Loucy (cell line): ENCODE measurements at regions not wholly inside any gene's neighbourhood (a gene's known extent, or its start where the extent isn't known, plus 50 kb on each side); places are given as distances from the start of the nearest gene placed in this dataset.
"Not testable (repeated sequence)": the region's sequence is repeated elsewhere in the genome, so short reads cannot be mapped to it uniquely, and the experiment has no call there.

Experiments
- H2AFZ ChIP-seq: fragments of 200-600 bp; sonication (generic); 2 replicates; pipeline ENCODE4 v1.6.0; 2016; ENCODE audit warnings: antibody characterized with exemption, mild to moderate bottlenecking, low read length, moderate library complexity
- H3F3A ChIP-seq: fragments of 200-600 bp; 2 replicates; pipeline ENCODE4 v1.6.0; 2016; ENCODE audit warnings: antibody characterized with exemption, low read depth, mild to moderate bottlenecking
- H3K27me3 ChIP-seq: fragments of 200-600 bp; sonication (generic); 2 replicates; pipeline ENCODE4 v1.6.1; 2014; ENCODE audit warnings: low read length, mild to moderate bottlenecking; ENCODE audit not compliant: insufficient read depth, poor library complexity, severe bottlenecking
- H3K36me3 ChIP-seq: fragments of 200-600 bp; sonication (generic); 2 replicates; pipeline ENCODE4 v1.6.1; 2016; ENCODE audit warnings: low read length; ENCODE audit not compliant: insufficient read depth
- H3K4me1 ChIP-seq: fragments of 200-600 bp; sonication (generic); 2 replicates; pipeline ENCODE4 v1.5.1; 2014; ENCODE audit warnings: low read length, mild to moderate bottlenecking; ENCODE audit not compliant: insufficient read depth, poor library complexity, severe bottlenecking
- H3K4me2 ChIP-seq: fragments of 200-600 bp; sonication (generic); 2 replicates; pipeline ENCODE4 v1.6.0; 2014; ENCODE audit warnings: antibody characterized with exemption, low read length, low read depth, mild to moderate bottlenecking; ENCODE audit not compliant: poor library complexity, severe bottlenecking
- H3K4me3 ChIP-seq: fragments of 200-600 bp; sonication (generic); 2 replicates; pipeline ENCODE4 v1.5.1; 2014; ENCODE audit warnings: low read length, mild to moderate bottlenecking, mixed read lengths; ENCODE audit not compliant: poor library complexity, severe bottlenecking
- H3K79me2 ChIP-seq: fragments of 200-600 bp; sonication (generic); 2 replicates; pipeline ENCODE4 v1.6.1; 2014; ENCODE audit warnings: low read length; ENCODE audit not compliant: insufficient read depth
- H3K9ac ChIP-seq: fragments of 200-600 bp; sonication (generic); 2 replicates; pipeline ENCODE4 v1.6.0; 2014; ENCODE audit warnings: mild to moderate bottlenecking, low read depth, low read length, moderate library complexity; ENCODE audit not compliant: poor library complexity, severe bottlenecking
- H3K9me2 ChIP-seq: fragments of 200-600 bp; sonication (generic); replicated peaks from 2 replicates; pipeline ENCODE4 v1.6.1; 2016; ENCODE audit warnings: low read depth, low read length, mixed read lengths
- H3K9me3 ChIP-seq: fragments of 200-600 bp; sonication (generic); 2 replicates; pipeline ENCODE4 v1.6.1; 2014; ENCODE audit warnings: mild to moderate bottlenecking, antibody characterized with exemption, low read length, low read depth; ENCODE audit not compliant: insufficient read depth
- H4K20me1 ChIP-seq: fragments of 200-600 bp; sonication (generic); 2 replicates; pipeline ENCODE4 v1.6.0; 2014; ENCODE audit warnings: antibody characterized with exemption, low read length, mild to moderate bottlenecking; ENCODE audit not compliant: insufficient read depth, poor library complexity, severe bottlenecking
- CTCF ChIP-seq: fragments of 200-600 bp; sonication (generic); conservative IDR thresholded peaks from 2 replicates; pipeline ENCODE4 v1.5.1; 2014; ENCODE audit warnings: mild to moderate bottlenecking, antibody characterized with exemption, low read length
- EZH2phosphoT487 ChIP-seq: fragments of 200-600 bp; IDR thresholded peaks from 2 replicates; pipeline ENCODE4 v1.6.1; 2018; ENCODE audit warnings: antibody characterized with exemption, mild to moderate bottlenecking, moderate library complexity, borderline replicate concordance

DNA sequence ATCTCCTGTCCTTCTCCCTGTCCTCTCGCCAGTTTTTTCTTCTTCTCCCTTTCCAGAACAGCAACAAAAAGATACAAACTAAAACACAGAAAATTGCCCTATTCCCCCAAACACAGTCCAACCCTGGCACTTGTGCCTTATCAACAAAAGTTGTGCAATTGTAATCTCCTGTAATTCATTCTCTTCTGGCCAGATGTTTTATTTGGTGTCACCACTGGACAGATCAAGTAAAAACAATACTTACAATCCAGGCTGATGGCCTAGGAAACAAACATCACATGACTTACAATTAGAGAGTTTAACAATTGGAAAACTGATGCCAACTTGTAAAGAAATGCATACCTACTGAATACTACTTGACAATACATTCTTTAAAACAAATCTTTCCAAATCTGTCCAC, 231.6 kb downstream of the ETV1 start:
- no peaks in the 10 kb centered on the region for H3F3A ChIP-seq
- no peak overlapping the region for H3K4me3 ChIP-seq
- no peak overlapping the region for H3K9ac ChIP-seq
- no peaks in the 10 kb centered on the region for H3K27me3 ChIP-seq
- no peaks in the 10 kb centered on the region for H4K20me1 ChIP-seq
- no peaks in the 10 kb centered on the region for H3K4me1 ChIP-seq
- H3K36me3 ChIP-seq = no peaks in the 10 kb centered on the region
- TF ChIP-seq EZH2phosphoT487 (no peak), CTCF (no peak)
- H3K4me2 ChIP-seq = no peak overlapping the region
- no peaks in the 10 kb centered on the region for H3K9me2 ChIP-seq
- no peaks in the 10 kb centered on the region for H3K79me2 ChIP-seq
- no peak overlapping the region for H2AFZ ChIP-seq
- no peaks in the 10 kb centered on the region for H3K9me3 ChIP-seq

- H3F3A ChIP-seq, H3K36me3 ChIP-seq, H3K79me2 ChIP-seq, H4K20me1 ChIP-seq, H2AFZ ChIP-seq, H3K4me2 ChIP-seq, H3K4me3 ChIP-seq, H3K9me2 ChIP-seq, H3K9ac ChIP-seq, H3K4me1 ChIP-seq, H3K9me3 ChIP-seq, H3K27me3 ChIP-seq: not testable (repeated sequence)
Measured at GRCh38 chr7:13765853-13766252, 223.6 kb downstream of the ETV1 start.

DNA sequence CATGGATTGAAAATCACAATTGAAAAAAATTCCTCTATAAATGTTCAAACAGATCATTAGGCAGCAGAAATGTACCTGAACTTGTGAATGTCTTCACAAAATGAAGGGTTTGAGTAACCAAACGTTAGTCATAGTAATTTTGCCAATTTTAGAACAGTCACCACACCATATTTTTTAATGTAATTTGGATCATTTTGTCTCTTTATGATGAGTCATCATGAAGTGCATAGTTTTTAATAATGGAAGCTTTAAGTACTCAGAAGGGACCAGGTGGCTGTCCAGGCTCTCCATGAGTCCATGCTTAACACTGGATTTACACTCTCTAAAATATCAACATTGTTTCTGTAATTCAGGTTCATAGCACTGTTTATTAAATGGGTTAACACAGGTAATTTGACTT, 219.2 kb downstream of the ETV1 start:
- Histone ChIP-seq H3K27me3 (no peaks in the 10 kb centered on the region), H3K4me3 (no peak overlapping the region), H2AFZ (no peak overlapping the region), H3K9ac (no peak overlapping the region), H3K9me3 (no peaks in the 10 kb centered on the region), H3K4me2 (no peak overlapping the region), H3F3A (no peaks in the 10 kb centered on the region), H3K9me2 (no peaks in the 10 kb centered on the region), H3K79me2 (no peaks in the 10 kb centered on the region), H3K36me3 (no peaks in the 10 kb centered on the region), H4K20me1 (no peaks in the 10 kb centered on the region), H3K4me1 (no peaks in the 10 kb centered on the region)
- no peak for TF ChIP-seq EZH2phosphoT487
- no peak for TF ChIP-seq CTCF

GRCh38 chr7:13774976-13775375, 214.5 kb downstream of the ETV1 start:
- H2AFZ ChIP-seq = no peak overlapping the region
- TF ChIP-seq EZH2phosphoT487 = no peak
- no peak for TF ChIP-seq CTCF
- no peaks in the 10 kb centered on the region for H3F3A ChIP-seq
- H3K4me2 ChIP-seq = no peak overlapping the region
- no peaks in the 10 kb centered on the region for H3K27me3 ChIP-seq
- no peaks in the 10 kb centered on the region for H3K9me2 ChIP-seq
- H3K79me2 ChIP-seq = no peaks in the 10 kb centered on the region
- H4K20me1 ChIP-seq = no peaks in the 10 kb centered on the region
- no peaks in the 10 kb centered on the region for H3K4me1 ChIP-seq
- no peaks in the 10 kb centered on the region for H3K36me3 ChIP-seq
- H3K4me3 ChIP-seq = no peak overlapping the region
- no peaks in the 10 kb centered on the region for H3K9me3 ChIP-seq
- no peak overlapping the region for H3K9ac ChIP-seq
